ENCODE measurements at regions not wholly inside any gene's neighbourhood (a gene's known extent, or its start where the extent isn't known, plus 50 kb on each side); places are given as distances from the start of the nearest gene placed in this dataset.
"Not testable (repeated sequence)": the region's sequence is repeated elsewhere in the genome, so short reads cannot be mapped to it uniquely, and the experiment has no call there.

DNA sequence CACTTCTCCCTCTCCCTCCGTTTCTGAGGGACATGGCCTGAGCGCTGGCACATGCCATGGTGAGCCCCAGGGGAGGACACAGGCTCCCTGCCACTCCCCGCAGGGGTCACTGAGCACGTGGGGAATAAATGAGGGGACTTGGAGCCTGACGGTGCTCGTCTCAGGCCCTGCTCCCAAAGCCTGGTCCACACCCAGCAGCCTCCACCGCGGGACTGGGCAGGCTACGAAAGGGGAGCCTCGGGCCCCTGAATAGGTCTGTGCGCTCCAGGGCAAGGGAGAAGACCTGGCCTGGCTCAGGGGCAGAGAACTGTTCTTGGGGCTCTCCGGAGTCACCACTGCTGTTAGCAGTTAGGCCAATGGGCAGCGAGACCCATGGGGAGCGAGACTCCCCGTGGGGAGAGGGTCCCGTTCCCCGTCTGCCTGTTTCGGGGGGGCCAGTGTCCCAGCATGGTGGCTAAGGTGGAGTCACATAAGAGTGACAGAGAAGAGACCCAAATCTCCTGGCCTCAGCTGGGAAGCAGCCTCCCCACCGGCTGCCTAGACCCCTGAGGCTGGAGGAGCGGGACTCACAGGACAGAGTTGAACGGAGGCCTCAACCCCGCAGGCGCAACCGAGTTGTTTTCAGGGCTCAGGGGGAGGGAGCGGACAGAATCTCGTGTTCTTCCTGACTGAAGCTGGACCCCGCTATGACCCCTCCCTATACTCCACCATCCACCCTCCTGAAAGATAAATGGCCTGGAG lies 329.8 kb upstream of the SFSWAP start:
- no peak for DNase-seq

DNA sequence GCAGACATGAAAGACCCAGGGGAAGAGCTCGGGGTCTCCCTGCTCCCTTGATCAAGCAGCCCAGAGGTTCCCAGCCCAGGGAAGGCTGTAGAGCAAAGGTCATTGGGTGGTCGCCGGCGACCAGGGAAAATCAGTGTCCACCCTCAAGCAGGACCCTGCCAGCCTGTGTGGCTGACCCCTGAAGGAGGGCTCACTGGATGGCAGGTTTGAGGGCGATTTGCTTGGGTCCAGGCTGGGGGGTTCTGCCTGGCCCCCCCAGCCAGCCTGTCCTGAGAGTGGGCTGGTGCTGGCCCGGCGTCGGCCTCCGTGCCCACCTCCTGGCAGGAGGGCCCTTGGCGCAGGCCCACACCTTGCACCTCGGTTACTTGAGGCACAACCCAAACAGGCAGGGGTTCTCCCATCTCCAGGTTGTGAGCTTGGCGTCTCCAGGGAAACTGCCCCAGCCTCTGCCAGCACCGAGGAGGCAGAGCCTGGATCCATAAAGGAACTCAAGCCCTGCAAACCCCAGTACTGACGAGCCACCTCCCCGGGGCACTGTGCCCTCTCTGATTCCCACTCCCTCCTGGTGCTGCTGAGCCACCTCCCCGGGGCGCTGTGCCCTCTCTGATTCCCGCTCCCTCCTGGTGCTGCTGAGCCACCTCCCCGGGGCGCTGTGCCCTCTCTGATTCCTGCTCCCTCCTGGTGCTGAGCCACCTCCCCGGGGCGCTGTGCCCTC lies 329.0 kb upstream of the SFSWAP start:
- DNase-seq = no peak

DNA sequence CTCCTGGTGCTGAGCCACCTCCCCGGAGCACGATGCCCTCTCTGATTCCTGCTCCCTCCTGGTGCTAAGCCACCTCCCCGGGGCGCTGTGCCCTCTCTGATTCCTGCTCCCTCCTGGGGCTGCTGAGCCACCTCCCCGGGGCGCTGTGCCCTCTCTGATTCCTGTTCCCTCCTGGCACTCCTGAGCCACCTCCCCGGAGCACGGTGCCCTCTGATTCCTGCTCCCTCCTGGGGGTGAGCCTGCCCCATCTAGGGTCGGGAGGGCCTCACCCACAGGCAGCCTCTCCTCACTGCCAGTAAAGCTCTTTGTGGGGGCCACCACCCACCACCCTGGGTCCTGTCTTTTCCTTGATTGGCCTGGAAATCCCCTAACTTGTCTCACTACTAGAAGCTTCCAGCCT lies 327.6 kb upstream of the SFSWAP start:
- no peak for DNase-seq

DNA sequence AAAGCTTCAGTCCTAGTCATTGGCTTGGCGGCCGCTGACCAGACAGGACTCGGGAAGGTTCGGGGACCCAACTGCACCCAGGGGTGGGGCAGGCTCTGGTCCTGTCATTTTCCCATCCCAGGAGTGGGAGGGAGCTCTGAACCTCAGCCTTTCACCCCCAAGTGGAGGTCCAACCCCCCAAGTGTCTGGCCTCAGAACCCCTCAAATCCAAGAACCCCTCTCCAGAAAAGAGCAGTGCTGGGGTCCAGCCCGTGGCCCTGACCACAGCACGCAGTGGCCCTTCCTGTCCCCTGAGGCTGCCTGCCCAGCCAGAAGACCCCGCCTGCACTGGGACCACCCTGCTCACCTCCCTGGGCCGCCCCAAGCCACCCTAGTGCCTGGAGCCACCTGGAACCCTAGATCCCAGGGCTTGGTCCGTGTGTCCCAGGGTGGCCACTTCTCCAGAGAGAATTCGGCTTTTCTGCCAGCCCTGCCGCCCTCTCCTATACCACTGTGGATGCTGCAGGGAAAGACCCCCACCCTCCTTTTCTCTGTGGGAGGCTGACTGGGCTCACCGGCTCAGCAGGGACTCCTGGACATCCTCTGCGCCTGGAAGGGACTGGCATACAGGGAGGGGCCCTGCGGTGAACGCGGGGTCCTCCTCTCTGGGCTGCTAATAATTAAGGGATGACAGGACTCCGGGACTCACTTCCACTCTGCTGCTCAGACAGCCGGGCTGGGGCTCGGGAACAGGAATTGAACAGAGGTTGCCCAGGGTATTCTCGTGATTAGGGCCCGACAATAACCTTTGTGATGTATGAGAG lies 326.9 kb upstream of the SFSWAP start:
- no peak for DNase-seq

DNA sequence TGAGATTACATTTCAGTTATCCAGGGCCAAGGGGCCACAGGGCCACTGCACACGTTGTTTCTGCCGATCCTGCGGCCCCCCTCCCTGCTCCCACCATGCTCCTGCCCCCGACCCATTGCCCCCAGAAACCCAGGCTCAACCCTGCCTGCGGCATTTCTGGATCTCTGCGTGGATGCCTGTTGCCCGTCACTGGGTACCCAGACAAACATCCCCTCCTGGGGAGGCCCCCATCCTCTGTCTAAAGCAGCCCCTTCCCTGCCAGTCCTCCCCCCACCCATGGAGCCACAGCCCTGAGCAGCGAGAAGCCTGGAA lies 326.4 kb upstream of the SFSWAP start:
- no peak for DNase-seq

DNA sequence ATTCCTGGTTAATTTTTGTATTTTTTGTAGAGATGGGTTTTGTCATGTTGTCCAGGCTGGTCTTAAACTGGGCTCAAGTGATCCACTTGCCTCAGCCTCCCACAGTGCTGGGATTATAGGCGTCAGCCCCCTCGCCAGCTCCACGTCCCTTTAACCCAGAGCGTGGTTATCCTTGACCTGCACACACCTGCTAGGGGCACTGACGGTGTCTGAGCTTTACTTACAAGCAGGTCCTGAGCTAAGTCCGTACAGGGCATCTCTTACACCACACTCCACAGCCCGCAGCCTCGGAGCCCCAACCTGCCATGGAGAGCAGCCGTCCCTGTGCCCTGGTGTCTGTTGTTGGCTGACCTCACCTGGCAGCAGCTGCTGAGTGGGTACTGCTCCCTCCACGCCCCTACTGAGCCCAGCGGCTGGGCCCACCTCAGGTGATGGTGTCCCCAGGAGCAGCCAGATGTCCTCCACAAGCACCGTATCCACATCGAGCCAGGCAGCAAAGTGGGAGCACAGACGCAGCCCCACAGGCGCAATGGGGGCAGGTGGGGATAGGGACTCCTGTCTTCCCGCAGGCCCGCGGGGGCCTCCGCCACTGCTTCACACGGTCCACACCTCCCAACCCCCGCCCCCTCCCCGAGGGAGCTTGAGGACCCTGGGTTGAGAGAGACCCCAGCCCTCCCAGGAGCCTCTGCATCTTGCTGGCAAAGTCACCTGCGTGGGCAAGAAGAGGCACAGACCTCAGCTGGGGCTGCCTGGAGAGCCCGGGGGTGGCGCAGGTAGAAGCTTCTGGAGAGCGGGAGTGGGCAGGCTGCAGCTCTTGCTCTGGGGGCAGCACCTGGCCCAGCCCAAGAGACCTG lies 325.4 kb upstream of the SFSWAP start:
- no peak for DNase-seq

DNA sequence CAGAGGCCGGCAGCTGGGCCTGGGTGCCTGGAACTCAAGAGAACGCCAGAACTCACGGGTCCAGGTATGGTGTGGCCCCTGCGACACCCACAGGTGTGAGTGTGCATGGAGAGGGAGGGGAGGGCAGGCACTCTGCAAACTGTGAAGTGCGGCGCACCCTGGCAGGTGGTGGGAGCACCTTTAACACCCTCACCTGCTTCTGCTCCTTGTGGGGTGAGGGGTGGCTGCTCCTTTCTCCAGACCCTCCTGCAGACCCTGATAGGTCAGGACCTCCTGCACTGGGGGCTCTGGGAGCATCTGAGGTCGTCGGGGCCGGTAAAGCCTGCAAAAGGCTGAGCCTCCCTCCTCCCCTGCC lies 324.7 kb upstream of the SFSWAP start:
- DNase-seq = no peak

DNA sequence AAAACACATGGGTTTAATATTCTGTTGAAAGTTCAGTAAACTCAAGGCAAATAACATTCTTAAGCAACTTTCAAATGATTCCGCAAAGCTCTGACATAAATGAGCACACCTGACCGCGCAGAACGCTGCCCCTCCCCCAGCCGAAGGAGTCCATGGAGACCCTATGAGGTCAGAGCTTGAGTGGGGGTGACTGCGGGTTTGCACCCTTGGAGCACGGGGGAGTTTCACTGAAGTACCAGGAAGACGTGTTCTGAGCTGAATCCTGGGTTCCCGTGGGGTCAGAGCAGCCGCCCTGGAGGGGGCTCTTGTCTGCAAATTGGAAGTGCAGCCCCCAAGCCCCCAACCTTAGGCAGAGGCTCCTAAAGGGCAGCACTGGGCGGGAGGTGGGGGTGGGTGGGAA lies 324.1 kb upstream of the SFSWAP start:
- DNase-seq = no peak

DNA sequence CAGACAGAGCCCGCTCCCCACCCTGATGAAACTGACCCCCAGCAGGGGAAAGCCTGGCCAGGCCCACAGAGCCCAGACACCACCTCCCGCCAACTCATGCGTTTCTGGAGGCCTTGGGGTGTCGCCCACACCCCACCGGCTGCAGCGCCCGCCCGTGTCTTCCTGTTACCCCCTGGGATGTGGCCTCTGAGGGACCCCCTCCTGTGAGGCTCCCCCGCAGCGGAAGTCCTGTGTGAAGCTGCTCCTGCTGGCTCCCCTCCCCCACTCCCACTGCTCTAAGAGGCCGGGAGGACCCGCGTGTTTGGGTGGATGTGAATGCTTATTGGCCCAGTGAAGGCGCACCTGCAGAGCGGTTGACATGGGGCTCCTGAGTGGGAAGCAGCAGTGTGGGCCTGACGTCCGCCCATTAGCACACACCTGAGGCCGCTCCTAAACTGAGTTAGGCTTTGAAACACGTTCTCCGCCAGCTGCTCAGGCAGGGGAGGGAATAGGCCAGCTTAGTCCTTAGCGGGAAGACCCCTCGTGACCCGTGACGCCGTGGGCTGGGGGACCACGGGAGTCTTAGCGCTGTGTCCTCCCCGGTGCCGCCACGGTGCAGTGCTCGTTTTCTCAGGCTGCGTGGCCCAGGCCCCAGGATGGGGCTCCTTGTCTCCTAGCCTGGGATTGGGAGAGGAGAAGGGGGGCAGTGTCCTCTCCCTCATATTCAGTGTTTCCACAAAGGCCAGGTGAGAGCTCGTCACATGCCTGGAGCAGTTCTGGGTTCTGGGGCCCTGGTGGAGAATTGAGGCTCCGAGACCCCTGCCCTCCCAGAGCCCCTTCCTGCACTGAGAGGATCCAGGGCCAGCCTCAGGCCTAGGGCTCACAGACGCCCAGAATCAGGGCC lies 323.4 kb upstream of the SFSWAP start:
- DNase-seq = no peak

DNA sequence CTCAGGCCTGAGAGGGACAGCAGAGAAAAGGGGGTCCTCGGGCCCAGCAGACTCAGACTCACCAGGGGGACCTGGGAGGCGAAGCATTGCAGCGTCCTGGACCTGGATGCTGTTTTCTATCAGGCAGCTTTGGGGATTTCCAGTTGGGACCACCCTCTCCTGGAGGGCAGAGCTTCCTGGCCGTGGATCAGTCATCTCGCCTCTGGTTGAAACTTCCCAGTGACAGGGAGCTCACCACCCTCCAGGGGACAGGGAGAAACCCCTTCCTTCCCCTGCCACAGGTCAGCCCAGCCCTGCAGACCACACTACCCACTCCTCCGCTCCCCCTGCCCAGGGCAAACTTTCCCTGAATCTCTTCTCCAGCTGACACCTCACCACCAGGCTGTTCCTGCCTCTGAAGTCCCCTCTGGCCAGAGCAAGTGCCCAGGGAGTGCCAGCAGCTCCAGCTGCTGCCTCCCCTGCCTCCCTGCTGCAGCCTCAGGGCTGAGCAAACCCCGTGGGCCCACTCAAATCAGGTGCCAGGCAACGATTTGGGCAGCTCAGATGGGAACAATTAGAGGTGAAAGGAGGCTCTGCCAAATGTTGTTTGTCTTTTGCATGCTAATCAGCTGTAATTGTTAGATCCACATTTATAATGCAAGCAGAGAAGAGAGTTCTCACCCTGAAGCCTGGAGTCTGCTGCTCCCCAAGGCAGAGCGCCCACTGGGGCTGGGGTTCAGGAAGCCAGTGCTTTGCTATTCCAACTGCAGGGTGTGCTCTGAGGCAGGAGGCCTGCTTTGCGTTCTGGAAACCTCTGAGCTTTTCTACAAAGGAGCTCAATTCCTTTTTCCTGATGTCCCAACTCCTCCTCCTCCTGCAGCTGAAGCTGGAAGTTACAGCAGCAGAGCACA lies 322.5 kb upstream of the SFSWAP start:
- DNase-seq = not testable (repeated sequence)

DNA sequence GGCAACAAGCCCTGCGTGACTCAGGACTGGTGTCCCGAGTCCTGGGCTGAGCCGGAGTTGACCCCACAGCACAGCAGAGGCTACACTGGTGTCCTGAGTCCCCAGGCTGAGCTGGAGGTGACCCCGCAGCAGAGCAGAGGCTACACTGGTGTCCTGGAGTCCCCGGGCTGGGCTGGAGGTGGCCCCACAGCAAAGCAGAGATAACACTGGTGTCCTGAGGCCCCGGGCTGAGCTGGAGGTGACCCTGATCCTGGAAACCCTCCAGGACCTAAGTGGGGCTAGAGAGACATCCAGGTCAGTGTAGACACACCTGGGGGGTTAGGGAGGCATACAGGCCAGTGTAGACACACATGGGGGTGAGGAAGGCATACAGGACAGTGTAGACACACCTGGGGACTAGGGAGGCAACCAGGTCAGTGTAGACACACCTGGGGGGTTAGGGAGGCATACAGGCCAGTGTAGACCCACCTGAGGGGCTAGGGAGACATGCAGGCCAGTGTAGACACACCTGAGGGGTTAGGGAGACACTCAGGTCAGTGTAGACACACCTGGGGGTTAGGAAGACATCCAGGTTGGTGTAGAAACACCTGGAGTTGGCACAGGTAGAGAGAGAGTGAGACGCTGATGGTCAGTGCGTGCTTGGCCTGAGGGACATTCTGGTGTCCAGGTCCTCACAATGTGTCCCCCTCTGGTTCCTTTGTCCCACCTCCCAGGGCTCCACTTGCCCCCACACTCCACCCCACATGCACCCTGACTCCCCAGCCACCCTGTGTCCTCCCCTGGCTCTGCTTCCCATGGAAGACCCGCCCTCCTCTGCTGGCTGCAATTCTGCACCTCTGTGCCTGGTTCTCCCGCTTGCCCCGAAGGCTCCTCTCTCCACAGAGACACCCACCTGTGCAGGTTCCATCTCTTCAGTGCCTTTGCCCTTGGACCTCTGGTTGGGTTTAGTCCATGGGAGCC lies 321.6 kb upstream of the SFSWAP start:
- DNase-seq = no peak

DNA sequence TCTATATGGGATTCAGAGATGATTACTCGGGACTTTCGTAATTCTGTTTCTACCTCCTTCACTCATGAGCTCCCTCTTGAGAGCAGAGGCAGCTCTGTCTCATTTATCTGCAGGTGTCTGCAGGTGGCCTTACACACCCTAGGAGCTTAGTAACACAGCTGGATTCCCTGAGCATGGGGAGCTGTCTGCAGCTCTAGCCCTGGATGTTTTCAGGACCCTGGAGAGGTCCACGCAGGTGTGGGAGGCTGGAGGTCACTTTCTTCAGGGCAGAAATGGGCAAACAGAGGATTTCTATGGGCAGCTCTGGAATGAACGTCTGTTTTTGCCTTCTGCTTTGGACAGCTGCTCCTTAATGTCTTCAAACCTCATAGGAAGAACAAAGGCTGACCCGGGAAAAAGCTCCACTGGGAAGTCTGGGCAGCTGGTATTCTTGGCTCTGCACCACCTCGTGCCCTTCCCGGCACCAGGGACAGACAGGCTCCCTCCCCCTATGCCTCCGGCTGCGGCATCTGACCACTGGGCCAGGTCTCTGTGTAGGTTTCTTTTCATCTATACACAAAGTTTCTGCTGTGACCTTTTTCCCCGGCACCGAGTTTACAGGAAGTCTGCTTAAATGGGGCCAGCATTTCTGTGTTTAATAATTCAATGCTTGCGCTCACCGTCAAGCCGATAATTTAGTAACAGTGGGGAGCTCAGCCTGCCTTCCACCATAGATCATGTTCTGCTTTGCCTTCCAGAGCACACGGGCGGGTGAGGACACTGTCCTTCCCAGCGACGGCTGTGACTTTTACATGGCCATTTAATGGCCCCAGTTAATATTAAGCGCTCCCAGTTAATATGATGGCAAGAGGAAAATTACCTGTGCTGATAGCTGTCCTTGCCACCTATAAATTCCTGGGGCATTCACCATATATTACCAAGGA lies 320.2 kb upstream of the SFSWAP start:
- no peak for DNase-seq

DNA sequence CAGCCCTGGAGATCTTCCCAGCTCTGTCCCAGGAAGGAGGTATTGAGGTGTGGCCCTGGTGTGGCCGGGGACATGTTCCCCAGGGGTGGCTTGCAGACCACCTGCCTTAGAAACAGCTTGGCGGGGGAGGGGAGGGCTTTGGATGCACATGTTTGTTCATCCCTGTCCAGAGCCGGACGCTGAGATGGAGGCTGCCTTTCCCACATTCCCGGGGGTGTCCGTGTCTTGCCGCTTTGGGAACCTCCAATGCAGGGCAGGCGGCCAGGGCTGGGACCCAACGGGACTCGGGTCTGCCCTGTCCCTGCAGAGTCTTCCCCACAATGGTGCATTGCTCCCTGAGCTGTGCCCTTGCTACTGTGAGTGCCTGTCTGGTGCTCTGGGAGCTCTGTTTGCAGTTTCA lies 319.5 kb upstream of the SFSWAP start:
- DNase-seq = no peak

DNA sequence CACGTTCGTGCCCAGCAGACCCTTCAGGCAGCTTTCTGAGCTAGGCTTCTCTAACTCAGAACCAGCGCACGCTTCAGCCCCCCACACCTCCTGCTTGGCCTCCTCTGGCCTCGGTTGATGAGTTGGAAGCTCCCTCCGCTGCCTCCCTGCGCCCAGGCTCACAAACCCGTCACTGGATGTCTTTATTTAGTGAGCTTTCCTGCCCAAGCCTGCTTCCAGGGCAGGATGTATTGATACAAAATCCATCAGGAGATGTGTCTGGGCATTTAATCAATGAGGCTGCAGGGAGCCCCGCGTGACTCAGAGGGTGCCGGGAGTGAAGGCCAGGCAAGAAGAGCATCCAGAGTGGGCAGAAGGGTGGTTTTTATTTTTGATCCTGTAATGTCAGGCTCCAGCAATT lies 316.1 kb upstream of the SFSWAP start:
- DNase-seq = not testable (repeated sequence)

DNA sequence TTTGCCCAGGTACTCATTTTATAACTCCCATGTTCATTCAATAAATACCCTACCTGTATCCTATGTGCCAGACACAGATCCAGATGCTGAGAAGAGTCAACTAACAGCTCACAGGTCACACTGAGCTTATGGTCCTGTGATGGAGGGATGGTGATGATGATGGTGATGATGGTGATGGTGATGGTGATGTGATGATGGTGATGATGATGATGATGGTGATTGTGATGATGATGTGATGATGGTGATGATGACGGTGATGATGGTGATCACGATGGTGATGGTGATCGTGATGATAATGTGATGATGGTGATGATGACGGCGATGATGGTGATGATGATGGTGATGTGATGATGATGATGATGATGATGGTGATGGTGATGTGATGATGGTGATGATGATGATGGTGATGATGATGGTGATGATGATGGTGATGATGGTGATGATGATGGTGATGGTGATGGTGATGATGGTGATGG lies 315.6 kb upstream of the SFSWAP start:
- DNase-seq = not testable (repeated sequence)

DNA sequence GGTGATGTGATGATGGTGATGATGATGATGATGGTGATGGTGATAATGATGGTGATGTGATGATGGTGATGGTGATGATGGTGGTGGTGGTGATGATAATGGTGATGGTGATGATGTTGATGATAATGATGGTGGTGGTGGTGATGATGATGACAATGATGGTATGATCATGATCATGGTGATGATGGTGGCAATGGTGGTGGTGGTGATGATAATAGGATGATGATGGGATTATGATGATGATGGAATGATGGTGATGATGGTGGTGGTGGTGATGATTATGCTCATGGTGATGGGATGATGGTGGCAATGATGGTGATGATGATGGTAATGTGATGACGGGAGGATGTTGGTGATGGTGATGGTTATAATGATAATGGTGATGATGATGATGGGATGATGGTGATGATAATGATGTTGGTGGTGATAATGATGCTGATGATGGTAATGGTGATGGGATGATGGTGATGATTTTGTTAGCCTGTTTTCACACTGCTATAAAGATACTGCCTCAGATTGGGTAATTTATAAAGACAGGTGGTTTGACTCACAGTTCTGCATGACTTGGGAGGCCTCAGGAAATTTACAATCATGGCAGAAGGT lies 314.8 kb upstream of the SFSWAP start:
- no peak for DNase-seq

DNA sequence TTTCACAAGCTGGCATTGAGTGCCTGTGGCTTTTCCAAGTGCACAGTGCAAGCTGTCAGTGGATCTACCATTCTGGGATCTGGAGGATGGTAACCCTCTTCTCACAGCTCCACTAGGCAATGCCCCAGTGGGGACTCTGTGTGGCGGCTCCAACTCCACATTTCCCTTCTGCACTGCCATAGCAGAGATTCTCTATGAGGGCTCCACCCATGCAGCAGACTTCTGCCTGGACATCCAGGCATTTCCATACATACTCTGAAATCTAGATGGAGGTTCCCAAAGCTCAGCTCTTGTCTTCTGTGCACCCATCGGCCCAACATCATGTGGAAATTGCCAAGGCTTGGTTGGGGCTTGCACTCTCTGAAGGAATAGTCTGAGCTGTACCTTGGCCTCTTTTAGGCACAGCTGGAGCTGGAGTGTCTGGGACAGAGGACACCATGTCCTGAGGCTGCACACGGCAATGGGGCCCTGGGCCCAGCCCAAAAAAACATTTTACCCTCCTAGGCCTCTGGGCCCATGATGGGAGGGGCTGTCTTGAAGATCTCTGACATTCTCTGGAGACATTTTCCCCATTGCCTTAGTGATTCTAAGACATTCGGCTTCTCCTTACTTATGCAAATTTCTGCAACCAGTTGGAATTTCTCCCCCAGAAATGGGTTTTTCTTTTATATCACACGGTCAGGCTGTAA lies 313.3 kb upstream of the SFSWAP start:
- no peak for DNase-seq

All from activated CD4-positive, alpha-beta T cell treated with anti-CD3 and anti-CD28 coated beads, Interleukin-2, amount 50 U/mL, for 4 hours (primary cell).